Neutrophil (primary cell): ENCODE measurements at regions not wholly inside any gene's neighbourhood (a gene's known extent, or its start where the extent isn't known, plus 50 kb on each side); places are given as distances from the start of the nearest gene placed in this dataset.

ENCODE experiments used
- H3K27ac ChIP-seq: fragments of 200-600 bp; sonication (generic); 2 replicates; pipeline ENCODE4 v1.5.1; 2016; ENCODE audit warnings: mild to moderate bottlenecking, moderate library complexity
- H3K27me3 ChIP-seq: fragments of 200-600 bp; sonication (generic); 2 replicates; pipeline ENCODE4 v1.6.0; 2016; ENCODE audit warnings: mild to moderate bottlenecking
- H3K36me3 ChIP-seq: fragments of 200-600 bp; sonication (generic); 2 replicates; pipeline ENCODE4 v1.5.1; 2017
- H3K4me1 ChIP-seq, 2 experiments: fragments of 200-600 bp in 1 of 2; sonication (generic) in 1 of 2; 1 replicate in 1 of 2; 2 replicates in 1 of 2; pipeline versions ENCODE4 v1.5.1 to v1.6.1; 2013 to 2016; ENCODE audit warnings: low read depth in 1 of 2, low read length in 1 of 2, mild to moderate bottlenecking in 1 of 2, moderate library complexity in 1 of 2; ENCODE audit not compliant: control insufficient read depth in 1 of 2, insufficient read depth in 1 of 2
- H3K4me3 ChIP-seq, 2 experiments: fragments of 200-600 bp in 1 of 2; sonication (generic) in 1 of 2; 1 replicate in 1 of 2; 2 replicates in 1 of 2; pipeline ENCODE4 v1.5.1; 2013 to 2016; ENCODE audit warnings: low read depth in 1 of 2, low read length in 1 of 2, mild to moderate bottlenecking in 1 of 2, moderate library complexity in 1 of 2
- H3K9me3 ChIP-seq: fragments of 200-600 bp; sonication (generic); 2 replicates; pipeline ENCODE4 v1.5.1; 2016
- TF ChIP-seq, protein P1 (sequence below): fragments of 200-600 bp; sonication (generic); IDR thresholded peaks from 2 replicates; pipeline ENCODE4 v1.5.1; 2016; ENCODE audit warnings: antibody characterized with exemption

DNA sequence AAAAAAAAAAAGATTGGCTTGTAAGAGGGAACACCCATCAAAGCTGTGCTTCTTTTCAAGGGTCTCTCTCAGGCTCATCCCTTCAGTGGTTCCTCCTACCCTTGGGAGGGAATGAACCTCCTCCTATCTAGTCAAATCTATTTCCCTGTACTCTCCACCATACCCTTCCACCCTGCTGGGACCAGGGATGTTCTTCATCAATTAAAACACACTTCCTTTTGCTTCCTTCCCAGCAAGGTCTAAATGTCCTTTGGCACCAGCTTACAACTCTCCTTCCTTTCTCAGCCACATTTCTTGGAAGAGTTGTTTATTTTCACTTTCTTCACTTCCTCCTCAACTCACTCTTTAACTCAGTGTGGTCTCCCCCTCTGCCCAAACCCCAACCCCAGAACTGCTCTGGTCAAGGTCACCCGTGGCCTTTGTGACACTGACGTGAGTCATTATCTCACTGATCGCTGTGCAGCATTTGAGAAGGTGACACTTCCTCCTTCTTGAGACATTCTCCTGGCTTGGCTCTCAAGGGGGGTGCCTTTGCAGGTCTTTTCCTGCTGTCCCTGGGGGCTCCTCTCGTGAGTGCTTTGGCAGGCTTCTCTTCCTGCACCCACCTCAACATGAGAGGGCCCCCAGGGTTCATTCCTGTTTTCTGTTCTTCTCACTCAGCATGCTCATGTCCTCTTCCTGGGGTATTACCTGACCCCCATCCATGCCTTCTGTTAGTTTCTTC, 210.5 kb upstream of the TLE3 start:
- H3K36me3 ChIP-seq = no peaks in the 10 kb centered on the region
- no peaks in the 10 kb centered on the region for H3K9me3 ChIP-seq
- H3K4me1 ChIP-seq = no peaks in the 10 kb centered on the region
- H3K4me3 ChIP-seq = no peak overlapping the region
- no peaks in the 10 kb centered on the region for H3K27me3 ChIP-seq
- no peak overlapping the region for H3K27ac ChIP-seq
- TF ChIP-seq, protein P1, sequence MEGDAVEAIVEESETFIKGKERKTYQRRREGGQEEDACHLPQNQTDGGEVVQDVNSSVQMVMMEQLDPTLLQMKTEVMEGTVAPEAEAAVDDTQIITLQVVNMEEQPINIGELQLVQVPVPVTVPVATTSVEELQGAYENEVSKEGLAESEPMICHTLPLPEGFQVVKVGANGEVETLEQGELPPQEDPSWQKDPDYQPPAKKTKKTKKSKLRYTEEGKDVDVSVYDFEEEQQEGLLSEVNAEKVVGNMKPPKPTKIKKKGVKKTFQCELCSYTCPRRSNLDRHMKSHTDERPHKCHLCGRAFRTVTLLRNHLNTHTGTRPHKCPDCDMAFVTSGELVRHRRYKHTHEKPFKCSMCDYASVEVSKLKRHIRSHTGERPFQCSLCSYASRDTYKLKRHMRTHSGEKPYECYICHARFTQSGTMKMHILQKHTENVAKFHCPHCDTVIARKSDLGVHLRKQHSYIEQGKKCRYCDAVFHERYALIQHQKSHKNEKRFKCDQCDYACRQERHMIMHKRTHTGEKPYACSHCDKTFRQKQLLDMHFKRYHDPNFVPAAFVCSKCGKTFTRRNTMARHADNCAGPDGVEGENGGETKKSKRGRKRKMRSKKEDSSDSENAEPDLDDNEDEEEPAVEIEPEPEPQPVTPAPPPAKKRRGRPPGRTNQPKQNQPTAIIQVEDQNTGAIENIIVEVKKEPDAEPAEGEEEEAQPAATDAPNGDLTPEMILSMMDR = no peak

DNA sequence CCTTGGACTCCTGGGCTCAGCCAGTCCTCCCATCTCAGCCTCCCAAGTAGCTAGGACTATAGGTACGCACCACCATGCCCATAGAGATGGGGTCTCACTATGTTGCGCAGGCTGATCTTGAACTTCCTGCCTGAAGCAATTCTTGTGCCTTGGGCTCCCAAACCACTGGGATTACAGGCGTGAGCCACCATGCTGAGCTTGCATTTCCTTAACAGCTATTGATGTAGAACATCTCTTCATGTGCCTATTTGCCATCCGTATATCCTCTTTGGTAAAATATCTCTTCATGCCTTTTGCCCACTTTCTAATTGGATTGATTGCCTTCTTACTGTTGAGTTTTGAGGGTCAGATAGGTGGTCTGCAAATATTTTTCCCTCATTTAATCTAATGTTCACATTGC, 208.9 kb upstream of the TLE3 start:
- no peak overlapping the region for H3K4me3 ChIP-seq
- H3K27me3 ChIP-seq = no peaks in the 10 kb centered on the region
- no peak overlapping the region for H3K27ac ChIP-seq
- TF ChIP-seq, protein P1 = no peak
- no peaks in the 10 kb centered on the region for H3K36me3 ChIP-seq
- H3K4me1 ChIP-seq = no peaks in the 10 kb centered on the region
- no peaks in the 10 kb centered on the region for H3K9me3 ChIP-seq

DNA sequence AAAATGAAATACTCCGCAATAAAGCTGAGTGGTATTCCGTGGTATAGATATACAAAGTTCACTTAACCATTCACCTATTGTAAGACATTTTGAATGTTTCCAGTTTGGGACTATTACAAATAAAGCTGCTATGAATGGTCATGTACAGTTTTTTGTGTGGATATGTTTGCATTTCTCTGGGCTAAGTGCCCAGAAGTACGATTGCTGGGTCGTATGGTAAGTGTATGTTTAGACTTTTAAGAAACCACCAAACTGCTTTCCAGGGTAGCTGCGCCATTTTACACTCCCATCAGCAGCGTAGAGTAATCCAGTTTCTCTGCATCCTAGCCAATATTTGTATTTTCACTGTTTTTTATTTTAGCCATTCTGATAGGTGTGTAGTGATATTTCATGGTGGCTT, 208.4 kb upstream of the TLE3 start:
- Histone ChIP-seq H3K36me3 (no peaks in the 10 kb centered on the region), H3K27me3 (no peaks in the 10 kb centered on the region), H3K27ac (no peak overlapping the region), H3K9me3 (no peaks in the 10 kb centered on the region), H3K4me1 (no peaks in the 10 kb centered on the region), H3K4me3 (no peak overlapping the region)
- TF ChIP-seq, protein P1 = no peak

DNA sequence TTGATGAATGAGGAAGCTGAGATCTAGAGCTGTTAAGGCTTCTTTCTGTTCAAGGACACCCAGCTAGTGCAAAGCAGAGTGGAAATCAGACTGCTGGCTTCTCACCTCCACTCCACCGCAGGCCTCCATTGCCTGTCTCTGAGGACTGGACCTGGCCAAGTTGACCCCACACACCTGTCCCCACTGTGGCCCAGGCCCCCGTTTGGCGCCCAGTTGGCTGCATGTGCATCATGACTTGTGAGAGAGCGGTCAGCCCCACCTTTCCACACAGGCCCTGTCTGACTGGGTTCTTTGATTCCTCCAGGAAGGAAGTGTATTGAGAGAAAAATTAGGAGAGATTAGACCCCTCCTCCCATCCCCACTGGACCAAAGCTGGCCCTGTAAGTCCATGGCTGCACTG, 206.3 kb upstream of the TLE3 start:
- no peak overlapping the region for H3K27ac ChIP-seq

DNA sequence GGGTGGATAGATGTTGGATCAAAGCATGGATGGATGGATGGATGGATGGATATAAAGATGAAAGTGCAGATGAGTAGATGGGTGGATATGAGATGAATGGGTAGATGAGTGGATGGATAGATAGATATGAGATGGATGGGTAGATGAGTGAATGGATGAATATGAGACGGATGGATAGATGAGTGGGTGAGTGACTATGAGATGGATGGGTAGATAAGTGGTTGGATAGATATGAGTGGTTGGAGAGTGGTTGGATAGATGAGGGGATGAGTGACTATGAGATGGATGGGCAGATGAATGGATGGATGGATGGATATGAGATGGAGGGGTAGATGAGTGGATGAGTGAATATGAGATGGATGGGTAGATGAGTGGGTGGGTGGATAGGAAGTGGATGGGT, 204.6 kb upstream of the TLE3 start:
- H3K9me3 ChIP-seq = no peaks in the 10 kb centered on the region
- no peaks in the 10 kb centered on the region for H3K36me3 ChIP-seq
- TF ChIP-seq, protein P1 = no peak

More for the DNA sequence above, 206.3 kb upstream of the TLE3 start:
- no peaks in the 10 kb centered on the region for H3K36me3 ChIP-seq
- no peaks in the 10 kb centered on the region for H3K9me3 ChIP-seq
- no peaks in the 10 kb centered on the region for H3K4me1 ChIP-seq
- TF ChIP-seq, protein P1 = no peak
- H3K27me3 ChIP-seq = no peaks in the 10 kb centered on the region
- no peak overlapping the region for H3K4me3 ChIP-seq

More for the DNA sequence above, 204.6 kb upstream of the TLE3 start:
- Histone ChIP-seq H3K27me3 (no peaks in the 10 kb centered on the region), H3K27ac (no peak overlapping the region), H3K4me1 (no peaks in the 10 kb centered on the region), H3K4me3 (no peak overlapping the region)
